HEK293T (cell line): ENCODE measurements at regions not wholly inside any gene's neighbourhood (a gene's known extent, or its start where the extent isn't known, plus 50 kb on each side); places are given as distances from the start of the nearest gene placed in this dataset.

ENCODE experiments used
- BHLHE40 ChIP-seq: fragments of 450-650 bp; IDR thresholded peaks from 2 replicates; pipeline ENCODE4 v1.6.1; 2016; ENCODE audit warnings: mild to moderate bottlenecking, moderate library complexity, borderline replicate concordance
- ELF4 ChIP-seq: fragments of 450-650 bp; IDR thresholded peaks from 2 replicates; pipeline ENCODE4 v1.6.1; 2017; ENCODE audit warnings: antibody characterized with exemption
- FOXA1 ChIP-seq: fragments of 450-650 bp; IDR thresholded peaks from 2 replicates; pipeline ENCODE4 v1.6.1; 2016; ENCODE audit warnings: mild to moderate bottlenecking
- FOXK2 ChIP-seq: fragments of 450-650 bp; IDR thresholded peaks from 2 replicates; pipeline ENCODE4 v1.6.1; 2016; ENCODE audit warnings: mild to moderate bottlenecking
- FOXM1 ChIP-seq: fragments of 450-650 bp; IDR thresholded peaks from 2 replicates; pipeline ENCODE4 v1.6.1; 2017; ENCODE audit warnings: mild to moderate bottlenecking, borderline replicate concordance
- HDGF ChIP-seq: fragments of 450-650 bp; IDR thresholded peaks from 2 replicates; pipeline ENCODE4 v1.6.1; 2017; ENCODE audit warnings: antibody characterized with exemption, borderline replicate concordance
- SP1 ChIP-seq: fragments of 450-650 bp; IDR thresholded peaks from 2 replicates; pipeline ENCODE4 v1.6.1; 2017
- SUZ12 ChIP-seq: fragments of 450-650 bp; IDR thresholded peaks from 2 replicates; pipeline ENCODE4 v1.6.1; 2016; ENCODE audit warnings: mild to moderate bottlenecking
- TARDBP ChIP-seq: fragments of 450-650 bp; IDR thresholded peaks from 2 replicates; pipeline ENCODE4 v1.6.1; 2016
- ZNF384 ChIP-seq: fragments of 450-650 bp; IDR thresholded peaks from 2 replicates; pipeline ENCODE4 v1.6.1; 2016

DNA sequence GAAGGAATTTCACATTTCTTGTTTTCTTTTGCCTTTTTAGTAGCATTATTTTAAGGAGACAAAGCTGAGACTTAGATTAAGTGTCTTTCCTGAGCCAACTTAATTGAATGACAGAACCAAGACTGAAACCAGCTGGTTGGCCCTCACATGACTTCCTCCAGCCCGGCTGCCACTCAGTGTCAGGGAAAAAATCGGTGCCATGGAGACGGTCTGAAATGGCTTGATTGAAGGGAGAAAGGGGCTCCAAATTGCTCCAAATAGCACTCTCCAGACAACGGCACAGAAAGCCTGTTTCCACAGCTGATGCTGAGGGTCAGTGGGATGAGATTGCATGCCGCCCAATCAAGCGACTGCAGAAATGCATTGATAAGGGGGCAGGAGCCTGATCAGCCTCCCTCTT, 475.2 kb upstream of the IL12A start:
- TF ChIP-seq FOXK2 (no peak), TARDBP (no peak), SP1 (no peak), HDGF (no peak), ELF4 (no peak), FOXM1 (no peak), FOXA1 (no peak), ZNF384 (no peak), SUZ12 (no peak), BHLHE40 (no peak)
